ENCODE measurements at regions not wholly inside any gene's neighbourhood (a gene's known extent, or its start where the extent isn't known, plus 50 kb on each side); places are given as distances from the start of the nearest gene placed in this dataset.

- TF ChIP-seq POLR2AphosphoS5 (IDR thresholded peaks at IDR 0.05; ENCODE audit: low read depth, low read length) (no peak), REST (IDR thresholded peaks at IDR 0.05; ENCODE audit: insufficient read depth in 1 of 2, low read depth in 2 of 2, low read length in 2 of 2) (no peak), SIN3A (IDR thresholded peaks at IDR 0.05; ENCODE audit: borderline replicate concordance, insufficient read depth, low read length) (no peak), TAF1 (IDR thresholded peaks at IDR 0.05; ENCODE audit: borderline replicate concordance, insufficient read depth, low read length) (no peak), FOXP2 (optimal IDR thresholded peaks at IDR 0.05; ENCODE audit: borderline replicate concordance, extremely low read depth, extremely low read length, insufficient read depth) (no peak)
These were observed 820.6 kb upstream of the PIK3C3 start for GRCh38 chr18:41134426-41134825.

Measured in PFSK-1 (cell line).